Subcutaneous abdominal adipose tissue (tissue), 5 donors: ENCODE measurements at regions not wholly inside any gene's neighbourhood (a gene's known extent, or its start where the extent isn't known, plus 50 kb on each side); places are given as distances from the start of the nearest gene placed in this dataset.

ENCODE experiments used
- H3K27ac ChIP-seq: one replicate; pipeline ENCODE4 v1.7.0; 2013; ENCODE audit warnings: low read depth, mild to moderate bottlenecking, inconsistent platforms, low read length, moderate library complexity
- H3K27me3 ChIP-seq, 5 donors: one replicate each; pipeline ENCODE4 v1.7.0; 2013; ENCODE audit warnings: low read length in 5 of 5, inconsistent platforms in 1 of 5; ENCODE audit not compliant: control insufficient read depth in 5 of 5, insufficient read depth in 4 of 5
- H3K36me3 ChIP-seq, 5 donors: one replicate each; pipeline ENCODE4 v1.7.0; 2013; ENCODE audit warnings: low read length in 5 of 5; ENCODE audit not compliant: control insufficient read depth in 5 of 5, insufficient read depth in 5 of 5
- H3K4me1 ChIP-seq, 5 donors: one replicate each; pipeline ENCODE4 v1.7.0; 2013; ENCODE audit warnings: low read length in 5 of 5, mild to moderate bottlenecking in 3 of 5, moderate library complexity in 1 of 5; ENCODE audit not compliant: control insufficient read depth in 5 of 5, insufficient read depth in 5 of 5
- H3K4me3 ChIP-seq, 5 donors: one replicate each; pipeline ENCODE4 v1.7.0; 2013; ENCODE audit warnings: low read length in 5 of 5, low read depth in 1 of 5
- H3K9ac ChIP-seq, 5 donors: one replicate each; pipeline ENCODE4 v1.7.0; 2013; ENCODE audit warnings: low read length in 5 of 5, mild to moderate bottlenecking in 4 of 5, moderate library complexity in 3 of 5
- H3K9me3 ChIP-seq, 5 donors: one replicate each; pipeline ENCODE4 v1.7.0; 2013; ENCODE audit warnings: low read length in 5 of 5; ENCODE audit not compliant: control insufficient read depth in 5 of 5
- donor health status: healthy.
- donor health status: healthy.
- donor health status: healthy.
- donor health status: healthy.
- donor health status: healthy.

DNA sequence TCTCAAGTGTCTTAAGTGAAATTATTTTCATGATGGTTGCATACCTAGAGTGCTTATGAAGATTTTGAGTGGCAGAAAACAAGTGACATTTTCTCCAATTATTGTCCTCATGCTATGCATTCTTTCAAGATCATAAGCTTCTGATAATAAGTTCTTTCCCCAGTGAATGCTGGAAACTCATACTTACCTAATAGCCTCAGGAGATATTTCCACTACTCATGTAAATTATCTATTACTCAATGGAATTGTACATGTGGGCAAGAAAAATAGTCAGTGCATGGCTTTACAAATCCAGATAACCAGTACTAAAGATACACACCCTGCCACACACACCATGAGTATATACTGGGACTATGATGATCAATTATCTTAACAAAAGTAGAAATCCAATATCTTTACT is 1219.4 kb upstream of the C9orf72 start:
- Histone ChIP-seq H3K9me3 (no peaks in the 10 kb centered on the region), H3K27ac (no peak overlapping the region), H3K36me3 (no peaks in the 10 kb centered on the region), H3K27me3 (no peaks in the 10 kb centered on the region), H3K9ac (no peak overlapping the region), H3K4me1 (no peaks in the 10 kb centered on the region), H3K4me3 (no peak overlapping the region)

GRCh38 chr9:28799876-28800275 is 1226.6 kb upstream of the C9orf72 start:
- Histone ChIP-seq H3K9me3 (no peaks in the 10 kb centered on the region), H3K27me3 (no peaks in the 10 kb centered on the region), H3K27ac (no peak overlapping the region), H3K4me3 (no peak overlapping the region), H3K36me3 (no peaks in the 10 kb centered on the region), H3K4me1 (no peaks in the 10 kb centered on the region), H3K9ac (no peak overlapping the region)

DNA sequence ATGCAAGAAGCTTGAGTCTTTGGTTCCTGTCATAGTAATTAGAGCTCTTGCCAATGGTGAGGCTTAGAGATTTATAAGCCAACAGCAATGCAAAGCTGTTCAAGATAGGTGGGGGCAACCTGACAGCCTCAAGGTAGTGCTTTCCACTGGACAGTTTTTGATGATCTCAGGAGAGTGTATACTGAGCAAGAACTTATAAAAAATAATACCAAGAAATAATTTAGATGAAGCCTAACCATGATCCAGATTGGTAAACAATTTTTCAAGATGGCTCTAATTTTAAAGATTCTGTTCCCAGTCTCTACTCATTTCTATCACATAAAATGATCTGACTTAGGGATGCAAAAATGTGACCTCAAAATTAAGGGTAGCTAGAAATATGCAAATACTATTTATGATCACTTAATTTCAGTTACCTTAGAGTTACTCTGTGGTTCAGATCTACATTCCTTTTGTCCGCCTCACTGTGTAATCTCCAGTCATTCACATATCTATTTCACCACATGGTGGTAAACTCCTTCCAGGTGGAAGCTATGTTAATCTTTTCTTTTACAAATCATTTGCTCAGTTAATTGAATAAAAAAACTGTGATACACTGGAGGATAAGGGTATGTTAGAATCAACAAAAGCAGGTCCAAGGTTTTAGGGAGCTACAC is 1228.0 kb upstream of the C9orf72 start:
- no peaks in the 10 kb centered on the region for H3K4me1 ChIP-seq
- H3K9ac ChIP-seq = no peak overlapping the region
- no peaks in the 10 kb centered on the region for H3K36me3 ChIP-seq
- no peak overlapping the region for H3K4me3 ChIP-seq
- H3K27ac ChIP-seq = no peak overlapping the region
- no peaks in the 10 kb centered on the region for H3K9me3 ChIP-seq
- H3K27me3 ChIP-seq = no peaks in the 10 kb centered on the region

- Histone ChIP-seq H3K9ac (no peak overlapping the region), H3K27me3 (no peaks in the 10 kb centered on the region), H3K4me1 (no peaks in the 10 kb centered on the region), H3K9me3 (no peaks in the 10 kb centered on the region), H3K27ac (no peak overlapping the region), H3K4me3 (no peak overlapping the region), H3K36me3 (no peaks in the 10 kb centered on the region)
Measured at GRCh38 chr9:28805197-28805596, 1231.9 kb upstream of the C9orf72 start.

GRCh38 chr9:28808042-28808441 is 1234.8 kb upstream of the C9orf72 start:
- no peak overlapping the region for H3K9ac ChIP-seq
- H3K27me3 ChIP-seq = no peaks in the 10 kb centered on the region
- no peak overlapping the region for H3K27ac ChIP-seq
- no peaks in the 10 kb centered on the region for H3K4me1 ChIP-seq
- no peaks in the 10 kb centered on the region for H3K9me3 ChIP-seq
- H3K36me3 ChIP-seq = no peaks in the 10 kb centered on the region
- no peak overlapping the region for H3K4me3 ChIP-seq

- Histone ChIP-seq H3K4me3 (no peak overlapping the region), H3K36me3 (no peaks in the 10 kb centered on the region), H3K9me3 (no peaks in the 10 kb centered on the region), H3K4me1 (no peaks in the 10 kb centered on the region), H3K27ac (no peak overlapping the region), H3K9ac (no peak overlapping the region), H3K27me3 (no peaks in the 10 kb centered on the region)
Measured at GRCh38 chr9:28810388-28811075, 1237.3 kb upstream of the C9orf72 start.

- Histone ChIP-seq H3K36me3 (no peaks in the 10 kb centered on the region), H3K4me1 (no peaks in the 10 kb centered on the region), H3K4me3 (no peak overlapping the region), H3K9me3 (no peaks in the 10 kb centered on the region), H3K27ac (no peak overlapping the region), H3K27me3 (no peaks in the 10 kb centered on the region), H3K9ac (no peak overlapping the region)
Measured at GRCh38 chr9:28820741-28821140, 1247.5 kb upstream of the C9orf72 start.

DNA sequence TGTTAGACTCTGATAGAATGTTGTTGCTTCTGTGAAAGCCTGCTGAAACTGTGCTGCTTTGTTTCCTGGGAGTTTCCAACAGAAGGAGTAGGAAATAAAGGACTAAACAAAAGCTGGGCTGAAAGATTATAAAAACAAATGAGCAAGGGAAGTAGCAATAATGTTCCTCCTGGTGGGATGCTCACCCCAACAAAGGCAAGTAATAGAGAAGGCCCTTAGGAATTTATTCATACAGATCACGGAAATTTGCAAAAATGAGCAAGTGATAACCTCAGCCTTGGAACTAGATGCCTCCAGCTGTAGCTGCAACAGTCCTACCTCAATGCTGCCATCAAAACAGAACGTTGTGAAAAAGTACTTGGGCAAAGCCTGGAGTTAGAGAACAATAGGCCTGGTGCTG is 1248.0 kb upstream of the C9orf72 start:
- Histone ChIP-seq H3K9ac (no peak overlapping the region), H3K9me3 (no peaks in the 10 kb centered on the region), H3K4me1 (no peaks in the 10 kb centered on the region), H3K4me3 (no peak overlapping the region), H3K36me3 (no peaks in the 10 kb centered on the region), H3K27ac (no peak overlapping the region), H3K27me3 (no peaks in the 10 kb centered on the region)

DNA sequence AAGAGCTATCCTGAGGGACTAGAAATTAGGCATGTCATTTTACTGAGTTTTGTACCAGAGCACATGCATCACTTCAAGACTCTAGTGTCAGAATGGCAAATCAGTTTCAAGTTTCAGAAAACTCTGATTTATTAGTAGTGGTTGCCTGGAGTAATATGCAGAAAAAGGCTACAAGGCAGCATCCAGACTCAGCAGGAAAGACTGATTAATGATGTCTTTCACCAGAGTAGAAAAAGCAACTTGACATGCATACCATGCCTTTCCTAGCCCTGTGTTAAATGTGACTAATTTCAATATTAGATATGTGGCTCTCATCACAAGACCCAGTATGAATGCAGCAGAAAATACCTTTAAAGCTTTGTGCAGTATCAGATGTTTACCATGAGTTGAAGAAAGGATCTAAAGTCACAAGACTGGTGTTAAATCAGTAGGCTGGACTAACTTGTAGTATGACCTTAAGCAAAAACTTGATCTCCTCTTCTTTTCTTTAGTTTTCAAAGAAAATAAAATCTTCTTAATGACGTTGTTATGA is 1251.2 kb upstream of the C9orf72 start:
- H3K27me3 ChIP-seq = no peaks in the 10 kb centered on the region
- H3K4me3 ChIP-seq = no peak overlapping the region
- no peaks in the 10 kb centered on the region for H3K4me1 ChIP-seq
- H3K9me3 ChIP-seq = no peaks in the 10 kb centered on the region
- H3K36me3 ChIP-seq = no peaks in the 10 kb centered on the region
- H3K9ac ChIP-seq = no peak overlapping the region
- no peak overlapping the region for H3K27ac ChIP-seq

DNA sequence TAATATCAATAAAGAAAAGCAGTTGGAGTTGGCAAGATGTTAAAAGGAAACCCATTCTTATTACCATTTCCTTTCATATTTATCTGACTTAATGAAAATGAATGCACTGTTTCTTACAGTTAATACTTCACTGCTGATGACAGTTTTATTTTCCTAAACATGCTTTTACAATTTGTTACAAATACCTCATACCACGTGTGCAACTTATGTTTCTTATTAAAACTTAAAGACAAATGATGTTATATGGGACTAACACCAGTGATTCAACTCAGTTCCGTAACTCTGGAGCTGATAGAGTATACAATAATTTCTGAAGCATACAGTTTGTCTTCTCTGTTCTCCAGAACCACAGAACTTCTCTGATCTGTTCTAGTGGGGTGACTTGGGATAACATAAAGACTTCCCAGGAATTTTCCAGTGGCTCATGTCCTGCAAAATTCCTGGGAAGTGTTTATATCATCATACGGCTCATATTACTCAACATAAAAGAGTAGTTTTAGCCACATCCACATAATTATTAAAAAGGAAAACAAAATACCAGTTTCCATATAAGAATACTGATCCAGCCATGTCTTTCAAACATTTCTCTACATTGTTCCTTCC is 1259.0 kb upstream of the C9orf72 start:
- Histone ChIP-seq H3K9me3 (no peaks in the 10 kb centered on the region), H3K4me1 (no peaks in the 10 kb centered on the region), H3K27me3 (no peaks in the 10 kb centered on the region), H3K4me3 (no peak overlapping the region), H3K27ac (no peak overlapping the region), H3K9ac (no peak overlapping the region), H3K36me3 (no peaks in the 10 kb centered on the region)
